IMR-90 (cell line): ENCODE measurements at regions not wholly inside any gene's neighbourhood (a gene's known extent, or its start where the extent isn't known, plus 50 kb on each side); places are given as distances from the start of the nearest gene placed in this dataset.

Experiments used
- CTCF ChIP-seq: conservative IDR thresholded peaks from 2 replicates; pipeline ENCODE4 v1.5.1; 2012; ENCODE audit warnings: mild to moderate bottlenecking, low read depth, low read length, improper control_type of control experiment
- FOS ChIP-seq: fragments of 150-350 bp; IDR thresholded peaks from 2 replicates; pipeline ENCODE4 v1.6.1; 2016; ENCODE audit warnings: low read depth, low read length
- MAFK ChIP-seq: IDR thresholded peaks from 2 replicates; pipeline ENCODE4 v1.6.1; 2012; ENCODE audit warnings: low read depth, low read length, improper control_type of control experiment
- POLR2A ChIP-seq: IDR thresholded peaks from 2 replicates; pipeline ENCODE4 v1.6.1; 2012; ENCODE audit warnings: mild to moderate bottlenecking, low read depth, low read length
- RCOR1 ChIP-seq: IDR thresholded peaks from 2 replicates; pipeline ENCODE4 v1.6.1; 2012; ENCODE audit warnings: mild to moderate bottlenecking, low read length, improper control_type of control experiment; ENCODE audit not compliant: insufficient replicate concordance

GRCh38 chr1:87933171-87933570 is 604.5 kb downstream of the LMO4 start:
- TF ChIP-seq CTCF (no peak), POLR2A (no peak), MAFK (no peak), FOS (no peak), RCOR1 (no peak)
